ENCODE measurements at regions not wholly inside any gene's neighbourhood (a gene's known extent, or its start where the extent isn't known, plus 50 kb on each side); places are given as distances from the start of the nearest gene placed in this dataset.

DNA sequence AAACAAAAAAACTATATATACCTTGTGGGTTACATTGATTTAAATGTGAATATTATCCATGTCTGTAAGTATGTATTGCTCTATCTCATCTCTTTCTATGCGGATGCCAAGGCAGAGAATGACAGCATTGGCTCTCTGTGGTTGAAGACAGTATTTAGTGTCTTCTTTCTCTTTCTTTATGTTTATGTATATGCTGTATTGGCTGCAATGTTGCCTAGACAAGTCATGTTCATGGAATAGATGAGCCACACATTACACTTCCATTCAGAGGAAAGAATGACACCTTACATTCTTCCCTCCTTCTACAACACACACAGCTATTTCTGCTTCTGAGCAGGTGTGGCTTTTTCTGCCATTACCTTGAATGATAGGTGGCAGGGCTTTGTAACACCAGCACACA is 639.4 kb upstream of the MIR17HG start:
- peaks cover 0 to 15% (median 0%) of the 10 kb centered on the region in 11 donors for H3K9me3 ChIP-seq
- 91 to 93% methylated on average over 1 of the region's 1 CpG for WGBS, 2 donors
- H3K36me3 ChIP-seq, result no peaks in the 10 kb centered on the region
- H3K27me3 ChIP-seq, result no peaks in the 10 kb centered on the region
- H3K4me1 ChIP-seq, result no peaks in the 10 kb centered on the region
- H3K4me3 ChIP-seq, result no peak overlapping the region
- DNase-seq (no peak), ATAC-seq (no peak)
- intact Hi-C loops (cut with DNase I), result no loop called here
- TF ChIP-seq, protein P1, sequence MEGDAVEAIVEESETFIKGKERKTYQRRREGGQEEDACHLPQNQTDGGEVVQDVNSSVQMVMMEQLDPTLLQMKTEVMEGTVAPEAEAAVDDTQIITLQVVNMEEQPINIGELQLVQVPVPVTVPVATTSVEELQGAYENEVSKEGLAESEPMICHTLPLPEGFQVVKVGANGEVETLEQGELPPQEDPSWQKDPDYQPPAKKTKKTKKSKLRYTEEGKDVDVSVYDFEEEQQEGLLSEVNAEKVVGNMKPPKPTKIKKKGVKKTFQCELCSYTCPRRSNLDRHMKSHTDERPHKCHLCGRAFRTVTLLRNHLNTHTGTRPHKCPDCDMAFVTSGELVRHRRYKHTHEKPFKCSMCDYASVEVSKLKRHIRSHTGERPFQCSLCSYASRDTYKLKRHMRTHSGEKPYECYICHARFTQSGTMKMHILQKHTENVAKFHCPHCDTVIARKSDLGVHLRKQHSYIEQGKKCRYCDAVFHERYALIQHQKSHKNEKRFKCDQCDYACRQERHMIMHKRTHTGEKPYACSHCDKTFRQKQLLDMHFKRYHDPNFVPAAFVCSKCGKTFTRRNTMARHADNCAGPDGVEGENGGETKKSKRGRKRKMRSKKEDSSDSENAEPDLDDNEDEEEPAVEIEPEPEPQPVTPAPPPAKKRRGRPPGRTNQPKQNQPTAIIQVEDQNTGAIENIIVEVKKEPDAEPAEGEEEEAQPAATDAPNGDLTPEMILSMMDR (IDR thresholded peaks at IDR 0.05), result no peak
- H3K27ac ChIP-seq, result no peak overlapping the region

DNA sequence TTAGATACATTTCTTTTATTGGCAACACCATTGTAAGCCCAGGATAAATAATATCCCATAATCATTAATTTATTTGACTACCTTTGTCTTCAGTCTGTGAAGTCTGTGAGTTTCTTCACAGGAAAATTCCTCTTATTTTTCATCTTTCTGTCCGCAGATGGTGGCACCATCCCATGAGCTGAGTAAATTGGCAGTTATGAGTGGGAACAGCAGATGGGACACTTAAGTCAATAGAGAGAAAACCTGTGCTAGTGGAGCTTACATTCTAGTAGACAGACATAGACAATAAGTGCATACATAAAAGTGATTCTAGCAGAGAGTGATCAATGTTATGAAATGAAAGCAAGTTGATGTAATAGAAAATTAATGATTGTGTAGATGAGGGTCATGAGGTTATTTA is 638.2 kb upstream of the MIR17HG start:
- Histone ChIP-seq H3K36me3 (no peaks in the 10 kb centered on the region), H3K4me1 (no peaks in the 10 kb centered on the region), H3K4me3 (no peak overlapping the region), H3K27ac (no peak overlapping the region), H3K9me3 (peaks cover 0 to 9% (median 0%) of the 10 kb centered on the region in 11 donors), H3K27me3 (no peaks in the 10 kb centered on the region)
- intact Hi-C loops (cut with DNase I), result no loop called here
- DNase-seq (no peak), ATAC-seq (no peak)
- WGBS, 2 donors, result 89 to 97% methylated on average over 1 of the region's 1 CpG
- TF ChIP-seq, protein P1 (IDR thresholded peaks at IDR 0.05), result no peak

DNA sequence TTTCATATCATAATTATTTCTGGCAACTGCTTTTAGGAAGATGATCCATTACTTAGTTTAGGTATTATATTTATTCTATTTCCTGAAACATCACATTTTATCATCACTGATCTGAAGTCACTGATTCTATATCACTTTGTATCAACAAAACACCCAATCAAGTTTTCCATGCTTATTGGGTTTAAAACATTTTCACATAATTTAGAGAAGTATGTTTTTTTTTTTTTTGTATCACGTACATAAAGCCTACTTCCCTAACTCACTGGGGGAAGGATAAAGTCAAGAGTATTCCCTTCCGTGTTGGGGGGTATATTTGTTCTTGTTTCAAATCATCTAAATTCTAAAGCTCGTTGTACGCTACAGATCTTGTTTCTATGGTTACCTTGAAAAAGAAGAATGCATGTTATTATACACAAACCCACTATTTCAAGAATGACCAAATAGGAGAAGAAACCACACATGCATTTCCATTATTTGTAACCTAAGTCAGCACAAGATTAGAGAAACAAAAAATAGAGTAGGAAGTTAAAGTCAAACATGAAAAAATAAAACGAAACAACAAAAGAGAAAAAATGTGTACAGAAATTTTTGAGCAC is 637.2 kb upstream of the MIR17HG start:
- Histone ChIP-seq H3K9me3 (no peaks in the 10 kb centered on the region), H3K27ac (no peak overlapping the region), H3K27me3 (no peaks in the 10 kb centered on the region), H3K4me3 (no peak overlapping the region), H3K4me1 (peaks cover 0 to 2% (median 0%) of the 10 kb centered on the region in 9 donors), H3K36me3 (no peaks in the 10 kb centered on the region)
- 79 to 82% methylated on average over 5 of the region's 5 CpGs for WGBS, 2 donors
- intact Hi-C loops (cut with DNase I), result loop anchor here in 1 of 10 donors (10.0 kb wide), 1 partner anchor 85 kb away; no protein-coding TSS in a partner anchor
- no peak for ATAC-seq
- TF ChIP-seq, protein P1 (IDR thresholded peaks at IDR 0.05), result no peak
- DNase-seq, result no peak

DNA sequence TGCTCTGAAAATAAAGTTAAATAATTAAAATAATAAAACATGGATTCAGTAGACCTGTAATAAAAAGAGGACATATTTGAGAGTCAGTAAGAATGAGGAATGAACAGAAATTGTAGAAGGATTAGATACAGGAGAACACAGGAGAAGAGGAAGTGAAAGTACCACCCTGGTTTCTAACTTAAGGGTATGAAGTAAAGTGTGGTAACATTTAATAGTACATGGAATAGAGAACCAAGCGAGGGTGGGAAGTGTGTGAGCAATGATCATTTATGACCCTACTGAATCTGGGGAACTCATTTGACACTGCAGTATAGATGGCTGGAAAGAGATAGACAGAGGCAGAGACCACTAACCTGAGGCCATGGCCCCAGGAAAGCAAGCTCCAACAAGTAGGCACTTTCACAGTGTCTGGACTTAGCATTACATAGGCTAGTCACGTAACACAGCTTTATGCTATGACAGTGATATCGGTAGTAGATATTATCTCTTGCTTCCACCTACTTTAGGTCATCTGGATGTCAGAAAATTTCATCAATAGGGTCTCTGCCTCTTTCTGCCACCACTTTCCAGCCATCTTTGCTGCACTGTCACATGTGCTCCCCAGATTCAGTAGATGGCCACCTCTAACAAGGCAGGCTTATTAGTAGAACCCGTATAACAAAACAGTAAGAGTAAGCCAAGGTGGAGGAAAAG is 633.9 kb upstream of the MIR17HG start:
- ATAC-seq, result peak in 2 of 8 donors; percentile 29 to 31
- TF ChIP-seq, protein P1 (IDR thresholded peaks at IDR 0.05), result no peak
- intact Hi-C loops (cut with DNase I), result loop anchor here in 1 of 10 donors (10.0 kb wide), 1 partner anchor 81 kb away; no protein-coding TSS in a partner anchor
- WGBS, 2 donors, result 88 to 91% methylated on average over 4 of the region's 4 CpGs
- Histone ChIP-seq H3K27ac (no peak overlapping the region), H3K4me1 (peaks cover 0 to 17% (median 0%) of the 10 kb centered on the region in 9 donors), H3K27me3 (no peaks in the 10 kb centered on the region), H3K4me3 (no peak overlapping the region), H3K9me3 (no peaks in the 10 kb centered on the region), H3K36me3 (no peaks in the 10 kb centered on the region)
- no peak for DNase-seq

Data from heart right ventricle (tissue), 16 donors.